Skeletal muscle satellite cell (primary cell): ENCODE measurements at regions not wholly inside any gene's neighbourhood (a gene's known extent, or its start where the extent isn't known, plus 50 kb on each side); places are given as distances from the start of the nearest gene placed in this dataset.
"Not testable (repeated sequence)": the region's sequence is repeated elsewhere in the genome, so short reads cannot be mapped to it uniquely, and the experiment has no call there.

Source experiments
- H3K27me3 ChIP-seq: 2 replicates; pipeline ENCODE4 v1.7.0; 2013; ENCODE audit warnings: low read length; ENCODE audit not compliant: control insufficient read depth, insufficient read depth
- H3K36me3 ChIP-seq: 2 replicates; pipeline ENCODE4 v1.7.0; 2013; ENCODE audit warnings: mild to moderate bottlenecking, control low read depth, low read length; ENCODE audit not compliant: insufficient read depth
- H3K4me1 ChIP-seq: 2 replicates; pipeline ENCODE4 v1.7.0; 2013; ENCODE audit warnings: low read length; ENCODE audit not compliant: control insufficient read depth, insufficient read depth
- H3K4me2 ChIP-seq: 2 replicates; pipeline ENCODE4 v1.7.0; 2013; ENCODE audit warnings: mild to moderate bottlenecking, low read length
- H3K4me3 ChIP-seq: 2 replicates; pipeline ENCODE4 v1.7.0; 2013; ENCODE audit warnings: low read length
- H3K9ac ChIP-seq: 2 replicates; pipeline ENCODE4 v1.7.0; 2013; ENCODE audit warnings: mild to moderate bottlenecking, low read depth, low read length, moderate library complexity
- H3K9me3 ChIP-seq: replicated peaks from 2 replicates; pipeline ENCODE4 v1.7.0; 2013; ENCODE audit warnings: mild to moderate bottlenecking, control low read depth, low read length

GRCh38 chr2:87526258-87526657, 221.6 kb upstream of the PLGLB2 start:
- H3K4me3 ChIP-seq, H3K9ac ChIP-seq, H3K36me3 ChIP-seq, H3K4me1 ChIP-seq, H3K27me3 ChIP-seq, H3K4me2 ChIP-seq, H3K9me3 ChIP-seq: not testable (repeated sequence)

GRCh38 chr2:87531968-87532715, 215.7 kb upstream of the PLGLB2 start:
- H3K4me1 ChIP-seq, H3K36me3 ChIP-seq, H3K27me3 ChIP-seq, H3K9me3 ChIP-seq, H3K4me3 ChIP-seq, H3K9ac ChIP-seq, H3K4me2 ChIP-seq: not testable (repeated sequence)

- not testable (repeated sequence) for H3K9ac ChIP-seq, H3K4me2 ChIP-seq, H3K36me3 ChIP-seq, H3K4me1 ChIP-seq, H3K4me3 ChIP-seq, H3K9me3 ChIP-seq, H3K27me3 ChIP-seq
These were observed 214.3 kb upstream of the PLGLB2 start for GRCh38 chr2:87533390-87534272.

GRCh38 chr2:87534273-87534889, 213.5 kb upstream of the PLGLB2 start:
- not testable (repeated sequence) for H3K36me3 ChIP-seq, H3K4me3 ChIP-seq, H3K27me3 ChIP-seq, H3K4me1 ChIP-seq, H3K4me2 ChIP-seq, H3K9me3 ChIP-seq, H3K9ac ChIP-seq

- not testable (repeated sequence) for H3K9me3 ChIP-seq, H3K4me3 ChIP-seq, H3K9ac ChIP-seq, H3K27me3 ChIP-seq, H3K4me1 ChIP-seq, H3K36me3 ChIP-seq, H3K4me2 ChIP-seq
These were observed 211.5 kb upstream of the PLGLB2 start for GRCh38 chr2:87536427-87536826.

- H3K4me3 ChIP-seq, H3K4me1 ChIP-seq, H3K27me3 ChIP-seq, H3K9me3 ChIP-seq, H3K36me3 ChIP-seq, H3K9ac ChIP-seq, H3K4me2 ChIP-seq: not testable (repeated sequence)
These were observed 210.6 kb upstream of the PLGLB2 start for GRCh38 chr2:87537251-87537671.

GRCh38 chr2:87538268-87538667, 209.6 kb upstream of the PLGLB2 start:
- not testable (repeated sequence) for H3K9ac ChIP-seq, H3K27me3 ChIP-seq, H3K36me3 ChIP-seq, H3K9me3 ChIP-seq, H3K4me2 ChIP-seq, H3K4me1 ChIP-seq, H3K4me3 ChIP-seq

- not testable (repeated sequence) for H3K9me3 ChIP-seq, H3K27me3 ChIP-seq, H3K9ac ChIP-seq, H3K4me3 ChIP-seq, H3K4me2 ChIP-seq, H3K4me1 ChIP-seq, H3K36me3 ChIP-seq
These were observed 208.5 kb upstream of the PLGLB2 start for GRCh38 chr2:87539151-87539943.

- H3K27me3 ChIP-seq, H3K36me3 ChIP-seq, H3K9ac ChIP-seq, H3K4me2 ChIP-seq, H3K4me1 ChIP-seq, H3K4me3 ChIP-seq, H3K9me3 ChIP-seq: not testable (repeated sequence)
These were observed 207.6 kb upstream of the PLGLB2 start for GRCh38 chr2:87540242-87540641.

- not testable (repeated sequence) for H3K36me3 ChIP-seq, H3K4me3 ChIP-seq, H3K9ac ChIP-seq, H3K4me2 ChIP-seq, H3K27me3 ChIP-seq, H3K9me3 ChIP-seq, H3K4me1 ChIP-seq
These were observed 205.2 kb upstream of the PLGLB2 start for GRCh38 chr2:87542599-87543174.

- H3K36me3 ChIP-seq, H3K4me1 ChIP-seq: not testable (repeated sequence)
These were observed 204.1 kb upstream of the PLGLB2 start for GRCh38 chr2:87543797-87544196.

More at GRCh38 chr2:87543797-87544196, 204.1 kb upstream of the PLGLB2 start:
- not testable (repeated sequence) for H3K9ac ChIP-seq, H3K9me3 ChIP-seq, H3K4me3 ChIP-seq, H3K27me3 ChIP-seq, H3K4me2 ChIP-seq
